ENCODE measurements at regions not wholly inside any gene's neighbourhood (a gene's known extent, or its start where the extent isn't known, plus 50 kb on each side); places are given as distances from the start of the nearest gene placed in this dataset.

DNA sequence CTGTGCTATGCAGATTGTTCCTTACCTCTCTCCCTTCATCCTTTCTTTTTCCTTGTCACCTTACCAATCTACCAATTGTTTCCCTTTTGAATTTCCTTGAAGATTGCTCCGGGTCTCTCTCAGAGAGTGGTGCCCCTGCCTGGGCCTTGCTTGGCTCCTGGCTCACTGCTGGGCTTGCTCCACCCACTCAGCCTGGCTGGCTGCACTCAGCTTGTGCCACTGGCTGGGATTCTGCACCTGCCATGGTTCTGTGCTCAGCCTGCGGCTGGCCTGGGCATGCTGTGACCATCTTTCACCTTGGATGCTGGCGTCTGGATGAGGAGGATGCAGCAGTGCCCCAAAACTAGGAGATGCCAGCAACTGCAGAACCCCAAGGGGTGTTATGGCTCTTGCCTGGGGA is 463.9 kb upstream of the CXADR start:
- DNase-seq (ENCODE audit: low spot score) = no peak
- Mint-ChIP-seq H3K4me3 (ENCODE audit: unreplicated experiment) (no peak overlapping the region), H3K27ac (ENCODE audit: unreplicated experiment) (no peak overlapping the region), H3K9me3 (ENCODE audit: unreplicated experiment) (no peaks in the 10 kb centered on the region), H3K36me3 (ENCODE audit: low read depth, unreplicated experiment) (no peaks in the 10 kb centered on the region), H3K4me1 (ENCODE audit: unreplicated experiment) (peaks cover 14% of the 10 kb centered on the region), H3K27me3 (ENCODE audit: unreplicated experiment) (no peaks in the 10 kb centered on the region)
- TF ChIP-seq, protein P1, sequence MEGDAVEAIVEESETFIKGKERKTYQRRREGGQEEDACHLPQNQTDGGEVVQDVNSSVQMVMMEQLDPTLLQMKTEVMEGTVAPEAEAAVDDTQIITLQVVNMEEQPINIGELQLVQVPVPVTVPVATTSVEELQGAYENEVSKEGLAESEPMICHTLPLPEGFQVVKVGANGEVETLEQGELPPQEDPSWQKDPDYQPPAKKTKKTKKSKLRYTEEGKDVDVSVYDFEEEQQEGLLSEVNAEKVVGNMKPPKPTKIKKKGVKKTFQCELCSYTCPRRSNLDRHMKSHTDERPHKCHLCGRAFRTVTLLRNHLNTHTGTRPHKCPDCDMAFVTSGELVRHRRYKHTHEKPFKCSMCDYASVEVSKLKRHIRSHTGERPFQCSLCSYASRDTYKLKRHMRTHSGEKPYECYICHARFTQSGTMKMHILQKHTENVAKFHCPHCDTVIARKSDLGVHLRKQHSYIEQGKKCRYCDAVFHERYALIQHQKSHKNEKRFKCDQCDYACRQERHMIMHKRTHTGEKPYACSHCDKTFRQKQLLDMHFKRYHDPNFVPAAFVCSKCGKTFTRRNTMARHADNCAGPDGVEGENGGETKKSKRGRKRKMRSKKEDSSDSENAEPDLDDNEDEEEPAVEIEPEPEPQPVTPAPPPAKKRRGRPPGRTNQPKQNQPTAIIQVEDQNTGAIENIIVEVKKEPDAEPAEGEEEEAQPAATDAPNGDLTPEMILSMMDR (IDR thresholded peaks at IDR 0.05; ENCODE audit: unreplicated experiment) = no peak

DNA sequence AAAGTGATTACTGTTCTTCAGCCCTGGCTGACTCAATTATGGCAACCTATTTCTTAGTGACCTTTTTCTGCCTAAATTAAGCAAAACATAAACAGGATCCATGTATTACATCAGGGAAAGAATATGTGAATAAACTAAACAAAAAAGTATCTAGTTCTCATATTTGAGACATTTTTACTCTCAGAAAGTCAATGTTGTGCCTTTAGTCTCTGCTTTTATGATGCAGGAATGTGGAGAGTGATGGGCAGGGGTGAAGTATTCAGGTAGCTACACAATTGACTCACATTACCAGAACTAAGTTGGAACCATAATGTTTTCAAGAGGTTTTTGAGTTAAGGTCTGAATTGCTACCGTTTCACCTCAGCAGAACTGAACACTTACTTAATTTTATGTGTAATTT is 462.7 kb upstream of the CXADR start:
- TF ChIP-seq, protein P1 (IDR thresholded peaks at IDR 0.05; ENCODE audit: unreplicated experiment) = no peak
- Mint-ChIP-seq H3K27ac (ENCODE audit: unreplicated experiment) (no peak overlapping the region), H3K4me1 (ENCODE audit: unreplicated experiment) (peaks cover 14% of the 10 kb centered on the region), H3K27me3 (ENCODE audit: unreplicated experiment) (peaks cover 2% of the 10 kb centered on the region), H3K36me3 (ENCODE audit: low read depth, unreplicated experiment) (no peaks in the 10 kb centered on the region), H3K9me3 (ENCODE audit: unreplicated experiment) (no peaks in the 10 kb centered on the region), H3K4me3 (ENCODE audit: unreplicated experiment) (no peak overlapping the region)
- no peak for DNase-seq (ENCODE audit: low spot score)

DNA sequence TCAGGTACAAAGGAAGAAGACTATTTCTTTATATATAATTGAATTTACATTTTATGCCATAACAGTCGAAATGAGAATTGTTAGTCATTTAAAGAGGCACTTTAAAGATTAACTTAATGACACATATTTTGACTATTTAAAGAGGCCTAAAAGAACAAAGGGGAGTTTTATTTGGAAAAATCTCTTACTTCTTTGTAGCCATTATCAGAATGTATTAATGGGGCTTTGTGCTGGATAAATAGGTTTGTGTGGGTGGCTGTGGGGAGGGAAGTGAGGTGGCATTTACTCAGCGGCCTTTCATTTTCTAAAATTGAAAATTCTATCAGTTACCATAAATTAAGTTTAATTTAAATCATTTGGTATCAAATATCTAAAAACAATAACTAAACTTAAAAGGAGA is 462.2 kb upstream of the CXADR start:
- Mint-ChIP-seq H3K4me1 (ENCODE audit: unreplicated experiment) (peaks cover 14% of the 10 kb centered on the region), H3K9me3 (ENCODE audit: unreplicated experiment) (no peaks in the 10 kb centered on the region), H3K27me3 (ENCODE audit: unreplicated experiment) (peaks cover 2% of the 10 kb centered on the region), H3K4me3 (ENCODE audit: unreplicated experiment) (no peak overlapping the region), H3K27ac (ENCODE audit: unreplicated experiment) (no peak overlapping the region), H3K36me3 (ENCODE audit: low read depth, unreplicated experiment) (no peaks in the 10 kb centered on the region)
- TF ChIP-seq, protein P1 (IDR thresholded peaks at IDR 0.05; ENCODE audit: unreplicated experiment) = no peak
- DNase-seq (ENCODE audit: low spot score) = no peak

DNA sequence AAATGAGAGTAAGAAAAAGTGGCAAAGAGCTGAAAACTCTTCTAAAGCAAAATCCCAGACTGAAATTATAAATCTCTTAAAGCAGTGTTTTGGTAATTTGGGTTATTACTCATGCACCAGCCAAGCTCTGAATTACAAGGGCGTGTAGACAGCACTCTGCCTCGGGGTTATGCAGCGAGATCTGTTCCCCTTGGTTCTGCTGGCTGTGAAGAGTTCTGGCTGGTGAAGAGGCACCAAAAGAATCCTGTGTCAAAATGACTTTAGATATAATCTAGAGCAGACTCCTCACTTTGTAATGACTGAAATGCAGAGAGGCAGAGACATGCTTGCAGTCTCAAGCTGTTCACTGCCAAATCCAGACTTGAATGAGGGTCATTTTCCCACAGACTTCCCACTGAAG is 461.8 kb upstream of the CXADR start:
- Mint-ChIP-seq H3K27ac (ENCODE audit: unreplicated experiment) (no peak overlapping the region), H3K36me3 (ENCODE audit: low read depth, unreplicated experiment) (no peaks in the 10 kb centered on the region), H3K27me3 (ENCODE audit: unreplicated experiment) (peaks cover 2% of the 10 kb centered on the region), H3K4me1 (ENCODE audit: unreplicated experiment) (peaks cover 14% of the 10 kb centered on the region), H3K9me3 (ENCODE audit: unreplicated experiment) (no peaks in the 10 kb centered on the region), H3K4me3 (ENCODE audit: unreplicated experiment) (no peak overlapping the region)
- no peak for DNase-seq (ENCODE audit: low spot score)
- TF ChIP-seq, protein P1 (IDR thresholded peaks at IDR 0.05; ENCODE audit: unreplicated experiment) = no peak

DNA sequence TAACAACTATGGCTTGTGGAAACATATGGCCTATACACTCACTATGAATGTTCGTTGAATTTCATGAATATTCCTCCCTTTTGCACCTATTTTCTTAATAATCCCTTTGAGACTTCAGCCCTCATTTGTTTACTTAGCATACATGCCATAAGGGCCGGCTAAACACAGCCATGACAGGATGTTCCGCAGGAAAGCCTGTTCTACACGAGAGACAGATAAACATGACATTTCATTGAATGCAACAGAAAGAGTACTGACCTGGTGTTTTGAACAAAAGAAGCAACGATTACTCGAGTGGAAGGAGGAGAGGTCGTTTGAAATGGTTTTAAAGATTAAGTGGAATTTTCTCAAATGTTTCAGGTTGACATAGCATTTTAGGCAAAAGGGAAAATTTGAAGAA is 459.5 kb upstream of the CXADR start:
- no peak overlapping the region for H3K4me3 Mint-ChIP-seq (ENCODE audit: unreplicated experiment)
- no peaks in the 10 kb centered on the region for H3K9me3 Mint-ChIP-seq (ENCODE audit: unreplicated experiment)
- peaks cover 14% of the 10 kb centered on the region for H3K4me1 Mint-ChIP-seq (ENCODE audit: unreplicated experiment)
- peaks cover 2% of the 10 kb centered on the region for H3K27me3 Mint-ChIP-seq (ENCODE audit: unreplicated experiment)
- H3K36me3 Mint-ChIP-seq (ENCODE audit: low read depth, unreplicated experiment) = no peaks in the 10 kb centered on the region
- H3K27ac Mint-ChIP-seq (ENCODE audit: unreplicated experiment) = peak overlapping the region; percentile 63
- TF ChIP-seq, protein P1 (IDR thresholded peaks at IDR 0.05; ENCODE audit: unreplicated experiment) = no peak
- no peak for DNase-seq (ENCODE audit: low spot score)
